Stimulated activated effector memory CD8-positive, alpha-beta T cell treated with anti-CD3 and anti-CD28 coated beads, Interleukin-12 subunit alpha, Interleukin-12 subunit beta, amount 100 ng/mL, for 72 hours (primary cell): ENCODE measurements at regions not wholly inside any gene's neighbourhood (a gene's known extent, or its start where the extent isn't known, plus 50 kb on each side); places are given as distances from the start of the nearest gene placed in this dataset.
"Not testable (repeated sequence)": the region's sequence is repeated elsewhere in the genome, so short reads cannot be mapped to it uniquely, and the experiment has no call there.

Experiments
- ATAC-seq: fragments of 150-1000 bp; cut with Tn5 transposase; 2 replicates; pipeline ENCODE4 v1.10.0; 2021
- DNase-seq, 2 donors: peaks; one replicate each; pipeline ENCODE4 v3.0.0; 2021 to 2022; ENCODE audit warnings: low spot score in 2 of 2
- H3K27ac Mint-ChIP-seq: one replicate; pipeline ENCODE4 v1.8.0; 2022; ENCODE audit warnings: mild to moderate bottlenecking, mixed read lengths
- H3K36me3 Mint-ChIP-seq: one replicate; pipeline ENCODE4 v1.8.0; 2022; ENCODE audit warnings: mild to moderate bottlenecking, mixed read lengths
- H3K4me1 Mint-ChIP-seq: one replicate; pipeline ENCODE4 v1.8.0; 2022; ENCODE audit warnings: mixed read lengths
- H3K4me3 Mint-ChIP-seq: one replicate; pipeline ENCODE4 v1.8.0; 2022; ENCODE audit warnings: mild to moderate bottlenecking, mixed read lengths
- H3K9me3 Mint-ChIP-seq: one replicate; pipeline ENCODE4 v1.8.0; 2022; ENCODE audit warnings: mixed read lengths

GRCh38 chr5:23112237-23112636 is 259.1 kb upstream of the CDH12 start:
- no peak for ATAC-seq

GRCh38 chr5:23105021-23105420 is 251.9 kb upstream of the CDH12 start:
- Mint-ChIP-seq H3K4me3 (no peak overlapping the region), H3K36me3 (no peaks in the 10 kb centered on the region), H3K27ac (no peak overlapping the region), H3K4me1 (no peaks in the 10 kb centered on the region), H3K9me3 (peaks cover 27% of the 10 kb centered on the region)
- ATAC-seq (no peak), DNase-seq (no peak)

More at GRCh38 chr5:23112237-23112636, 259.1 kb upstream of the CDH12 start:
- H3K27ac Mint-ChIP-seq, result no peak overlapping the region
- no peaks in the 10 kb centered on the region for H3K36me3 Mint-ChIP-seq
- no peaks in the 10 kb centered on the region for H3K4me1 Mint-ChIP-seq
- no peak for DNase-seq
- peaks cover 11% of the 10 kb centered on the region for H3K9me3 Mint-ChIP-seq
- no peak overlapping the region for H3K4me3 Mint-ChIP-seq

GRCh38 chr5:23103566-23103965 is 250.4 kb upstream of the CDH12 start:
- H3K9me3 Mint-ChIP-seq, result peaks cover 27% of the 10 kb centered on the region
- no peak overlapping the region for H3K4me3 Mint-ChIP-seq

GRCh38 chr5:23095418-23095817 is 242.3 kb upstream of the CDH12 start:
- not testable (repeated sequence) for H3K4me3 Mint-ChIP-seq, H3K36me3 Mint-ChIP-seq, H3K27ac Mint-ChIP-seq, DNase-seq, H3K4me1 Mint-ChIP-seq, ATAC-seq
- H3K9me3 Mint-ChIP-seq, result peaks cover 21% of the 10 kb centered on the region

More at GRCh38 chr5:23103566-23103965, 250.4 kb upstream of the CDH12 start:
- Mint-ChIP-seq H3K4me1 (no peaks in the 10 kb centered on the region), H3K36me3 (no peaks in the 10 kb centered on the region), H3K27ac (no peak overlapping the region)
- DNase-seq, result no peak
- ATAC-seq, result no peak

- H3K4me3 Mint-ChIP-seq, result no peak overlapping the region
- H3K27ac Mint-ChIP-seq, result no peak overlapping the region
- no peaks in the 10 kb centered on the region for H3K4me1 Mint-ChIP-seq
- H3K9me3 Mint-ChIP-seq, result peaks cover 29% of the 10 kb centered on the region
- DNase-seq (no peak), ATAC-seq (no peak)
- H3K36me3 Mint-ChIP-seq, result no peaks in the 10 kb centered on the region
These were observed 236.1 kb upstream of the CDH12 start for GRCh38 chr5:23089286-23089685.

GRCh38 chr5:23084815-23085214 is 231.7 kb upstream of the CDH12 start:
- Mint-ChIP-seq H3K4me1 (no peaks in the 10 kb centered on the region), H3K9me3 (peaks cover 31% of the 10 kb centered on the region), H3K27ac (no peak overlapping the region), H3K36me3 (no peaks in the 10 kb centered on the region), H3K4me3 (no peak overlapping the region)
- DNase-seq, result no peak
- ATAC-seq, result no peak

GRCh38 chr5:23072179-23072578 is 219.0 kb upstream of the CDH12 start:
- Mint-ChIP-seq H3K4me1 (no peaks in the 10 kb centered on the region), H3K36me3 (no peaks in the 10 kb centered on the region), H3K4me3 (no peak overlapping the region), H3K27ac (no peak overlapping the region), H3K9me3 (peaks cover 6% of the 10 kb centered on the region)
- no peak for ATAC-seq
- DNase-seq, result no peak

GRCh38 chr5:23071682-23072081 is 218.5 kb upstream of the CDH12 start:
- peaks cover 10% of the 10 kb centered on the region for H3K9me3 Mint-ChIP-seq
- H3K4me3 Mint-ChIP-seq, result no peak overlapping the region
- H3K36me3 Mint-ChIP-seq, result no peaks in the 10 kb centered on the region
- H3K27ac Mint-ChIP-seq, result no peak overlapping the region
- no peaks in the 10 kb centered on the region for H3K4me1 Mint-ChIP-seq
- no peak for ATAC-seq
- no peak for DNase-seq

- Mint-ChIP-seq H3K4me1 (no peaks in the 10 kb centered on the region), H3K36me3 (no peaks in the 10 kb centered on the region), H3K9me3 (peaks cover 10% of the 10 kb centered on the region), H3K4me3 (no peak overlapping the region), H3K27ac (no peak overlapping the region)
- no peak for DNase-seq
- no peak for ATAC-seq
These were observed 211.6 kb upstream of the CDH12 start for GRCh38 chr5:23064710-23065109.

- Mint-ChIP-seq H3K4me1 (no peaks in the 10 kb centered on the region), H3K4me3 (no peak overlapping the region), H3K9me3 (peaks cover 24% of the 10 kb centered on the region), H3K36me3 (no peaks in the 10 kb centered on the region), H3K27ac (no peak overlapping the region)
- DNase-seq (no peak), ATAC-seq (no peak)
These were observed 200.7 kb upstream of the CDH12 start for GRCh38 chr5:23053846-23054245.

GRCh38 chr5:23042226-23042625 is 189.1 kb upstream of the CDH12 start:
- H3K27ac Mint-ChIP-seq, result no peak overlapping the region
- no peak overlapping the region for H3K4me3 Mint-ChIP-seq
- no peaks in the 10 kb centered on the region for H3K4me1 Mint-ChIP-seq
- peaks cover 22% of the 10 kb centered on the region for H3K9me3 Mint-ChIP-seq
- no peaks in the 10 kb centered on the region for H3K36me3 Mint-ChIP-seq
- DNase-seq, result no peak
- ATAC-seq, result no peak

- H3K36me3 Mint-ChIP-seq, result no peaks in the 10 kb centered on the region
- no peak overlapping the region for H3K27ac Mint-ChIP-seq
- no peak overlapping the region for H3K4me3 Mint-ChIP-seq
- DNase-seq (no peak), ATAC-seq (no peak)
- H3K9me3 Mint-ChIP-seq, result peaks cover 10% of the 10 kb centered on the region
- H3K4me1 Mint-ChIP-seq, result no peaks in the 10 kb centered on the region
These were observed 182.5 kb upstream of the CDH12 start for GRCh38 chr5:23035555-23036090.

GRCh38 chr5:23033864-23034263 is 180.7 kb upstream of the CDH12 start:
- no peak for DNase-seq
- no peaks in the 10 kb centered on the region for H3K4me1 Mint-ChIP-seq
- H3K9me3 Mint-ChIP-seq, result peaks cover 6% of the 10 kb centered on the region
- no peak for ATAC-seq
- H3K27ac Mint-ChIP-seq, result no peak overlapping the region
- H3K4me3 Mint-ChIP-seq, result no peak overlapping the region
- H3K36me3 Mint-ChIP-seq, result no peaks in the 10 kb centered on the region

- no peak for ATAC-seq
- H3K9me3 Mint-ChIP-seq, result peaks cover 3% of the 10 kb centered on the region
These were observed 176.1 kb upstream of the CDH12 start for GRCh38 chr5:23029290-23029689.

GRCh38 chr5:23028445-23029021 is 175.4 kb upstream of the CDH12 start:
- H3K27ac Mint-ChIP-seq, result no peak overlapping the region
- no peaks in the 10 kb centered on the region for H3K4me1 Mint-ChIP-seq
- H3K4me3 Mint-ChIP-seq, result no peak overlapping the region
- no peak for DNase-seq
- no peak for ATAC-seq
- peaks cover 7% of the 10 kb centered on the region for H3K9me3 Mint-ChIP-seq
- H3K36me3 Mint-ChIP-seq, result no peaks in the 10 kb centered on the region

More at GRCh38 chr5:23029290-23029689, 176.1 kb upstream of the CDH12 start:
- no peak overlapping the region for H3K27ac Mint-ChIP-seq
- H3K4me1 Mint-ChIP-seq, result no peaks in the 10 kb centered on the region
- no peak for DNase-seq
- no peak overlapping the region for H3K4me3 Mint-ChIP-seq
- H3K36me3 Mint-ChIP-seq, result no peaks in the 10 kb centered on the region

- H3K4me1 Mint-ChIP-seq, result no peaks in the 10 kb centered on the region
- no peak overlapping the region for H3K4me3 Mint-ChIP-seq
- H3K36me3 Mint-ChIP-seq, result no peaks in the 10 kb centered on the region
- ATAC-seq, result no peak
- DNase-seq, result no peak
- no peak overlapping the region for H3K27ac Mint-ChIP-seq
- H3K9me3 Mint-ChIP-seq, result peaks cover 7% of the 10 kb centered on the region
These were observed 174.7 kb upstream of the CDH12 start for GRCh38 chr5:23027830-23028229.
